B cell (primary cell): ENCODE measurements at regions not wholly inside any gene's neighbourhood (a gene's known extent, or its start where the extent isn't known, plus 50 kb on each side); places are given as distances from the start of the nearest gene placed in this dataset.
A peak's percentile ranks its signal among the peaks of the same experiment; 100 is the strongest.

ENCODE experiments used
- ATAC-seq: fragments of 200-7000 bp; cut with Tn5 transposase; one replicate; pipeline ENCODE4 v1.10.0; 2021; ENCODE audit warnings: low read depth, mild to moderate bottlenecking, moderate number of reproducible peaks, moderate library complexity
- CTCF ChIA-PET: fragments of 350-600 bp; sonication (Branson Sonifier 250); formaldehyde crosslinking; loops from one replicate; lab custom pipeline; 2021; ENCODE audit warnings: antibody characterized with exemption, inconsistent platforms; lab: Charles Lee
- POLR2A ChIA-PET: fragments of 350-600 bp; sonication (Branson Sonifier 250); formaldehyde crosslinking; loops from one replicate; lab custom pipeline; 2021; ENCODE audit warnings: antibody characterized with exemption; lab: Charles Lee
- DNase-seq: peaks from one replicate; pipeline ENCODE4 v3.0.0; 2013
- H2AFZ ChIP-seq: 2 replicates; pipeline ENCODE4 v1.6.1; 2012; ENCODE audit warnings: mild to moderate bottlenecking, low read depth, low read length; ENCODE audit not compliant: insufficient read depth, poor library complexity, severe bottlenecking
- H3K27ac ChIP-seq, 2 donors: 1 replicate in 1 of 2; 2 replicates in 1 of 2; pipeline ENCODE4 v1.5.1; 2012 to 2013; ENCODE audit warnings: low read length in 2 of 2, mild to moderate bottlenecking in 2 of 2, moderate library complexity in 1 of 2
- H3K27me3 ChIP-seq, 4 experiments: fragments of 200-600 bp in 1 of 4; sonication (generic) in 1 of 4; replicated peaks in 1 of 4; 1 replicate in 2 of 4; 2 replicates in 2 of 4; pipeline versions ENCODE4 v1.6.1 to v1.7.0; 2013 to 2016; ENCODE audit warnings: low read length in 3 of 4, mild to moderate bottlenecking in 2 of 4, mixed read lengths in 1 of 4, moderate library complexity in 1 of 4; ENCODE audit not compliant: insufficient read depth in 4 of 4, control insufficient read depth in 3 of 4; ENCODE audit errors: control extremely low read depth in 1 of 4
- H3K36me3 ChIP-seq, 2 experiments: replicated peaks in 1 of 2; 1 replicate in 1 of 2; 2 replicates in 1 of 2; pipeline versions ENCODE4 v1.6.1 to v1.7.1; 2013; ENCODE audit warnings: low read length in 1 of 2; ENCODE audit not compliant: insufficient read depth in 2 of 2, control insufficient read depth in 1 of 2; ENCODE audit errors: control extremely low read depth in 1 of 2, extremely low read depth in 1 of 2
- H3K4me1 ChIP-seq, 2 donors: fragments of 200-600 bp in 1 of 2; sonication (generic) in 1 of 2; 1 replicate in 1 of 2; 2 replicates in 1 of 2; pipeline versions ENCODE4 v1.5.1 to v1.6.1; 2013 to 2017; ENCODE audit warnings: low read length in 2 of 2; ENCODE audit not compliant: control insufficient read depth in 2 of 2, insufficient read depth in 2 of 2
- H3K4me2 ChIP-seq: replicated peaks from 2 replicates; pipeline ENCODE3; 2012; ENCODE audit warnings: mild to moderate bottlenecking, low read depth, low read length; ENCODE audit not compliant: poor library complexity, severe bottlenecking
- H3K4me3 ChIP-seq, 5 experiments: fragments of 200-600 bp in 1 of 5; sonication (generic) in 1 of 5; 1 replicate in 3 of 5; 2 replicates in 2 of 5; pipeline versions ENCODE4 v1.5.1 to v1.7.0; 2011 to 2016; ENCODE audit warnings: low read length in 4 of 5, mild to moderate bottlenecking in 4 of 5, low read depth in 2 of 5, control low read depth in 1 of 5, moderate library complexity in 1 of 5; ENCODE audit not compliant: insufficient read depth in 1 of 5; ENCODE audit errors: control extremely low read depth in 1 of 5, extremely low read depth in 1 of 5
- H3K79me2 ChIP-seq: fragments of 200-600 bp; sonication (generic); one replicate; pipeline ENCODE4 v1.6.0; 2016; ENCODE audit warnings: low read length; ENCODE audit not compliant: control insufficient read depth, insufficient read depth
- H3K9ac ChIP-seq: fragments of 200-600 bp; sonication (generic); 2 replicates; pipeline ENCODE4 v1.6.1; 2017; ENCODE audit warnings: mild to moderate bottlenecking, low read length, moderate library complexity
- H3K9me3 ChIP-seq, 3 donors: one replicate each; pipeline versions ENCODE4 v1.6.1 to v1.7.1; 2013; ENCODE audit warnings: low read length in 2 of 3; ENCODE audit not compliant: control insufficient read depth in 2 of 3, insufficient read depth in 1 of 3; ENCODE audit errors: control extremely low read depth in 1 of 3
- H4K20me1 ChIP-seq: 2 replicates; pipeline ENCODE4 v1.6.0; 2012; ENCODE audit warnings: mild to moderate bottlenecking, low read length; ENCODE audit not compliant: insufficient read depth, control insufficient read depth, poor library complexity, severe bottlenecking
- H3K27ac Mint-ChIP-seq: one replicate; pipeline ENCODE4 v1.8.0; 2021; ENCODE audit warnings: mixed read lengths
- H3K27me3 Mint-ChIP-seq: one replicate; pipeline ENCODE4 v1.8.0; 2021; ENCODE audit warnings: mixed read lengths
- H3K4me1 Mint-ChIP-seq: one replicate; pipeline ENCODE4 v1.8.0; 2021; ENCODE audit warnings: mixed read lengths
- H3K4me3 Mint-ChIP-seq: one replicate; pipeline ENCODE4 v1.8.0; 2021; ENCODE audit warnings: mixed read lengths
- H3K9me3 Mint-ChIP-seq: one replicate; pipeline ENCODE4 v1.8.0; 2022; ENCODE audit warnings: mixed read lengths; ENCODE audit not compliant: insufficient read depth
- CTCF ChIP-seq: fragments of 200-600 bp; IDR thresholded peaks from one replicate; pipeline ENCODE4 v1.8.0; 2022; ENCODE audit warnings: antibody characterized with exemption, mild to moderate bottlenecking
- EZH2 ChIP-seq: IDR thresholded peaks from 2 replicates; pipeline ENCODE4 v1.6.1; 2012; ENCODE audit warnings: borderline replicate concordance, low read depth, mild to moderate bottlenecking, moderate library complexity, low read length; ENCODE audit not compliant: insufficient read depth, poor library complexity, severe bottlenecking
- WGBS: methylation state at CpG from one replicate; pipeline ENCODE4 v1.1.5; 2013; ENCODE audit warnings: missing lambda C conversion rate; ENCODE audit not compliant: insufficient coverage; 5-methylcytosine and 5-hydroxymethylcytosine counted together
- intact Hi-C: fragments of 100-400 bp; cut with micrococcal nuclease; formaldehyde crosslinking; loops from one replicate; pipeline ENCODE4 v1.10.0; 2022

- DNase-seq (no peak), ATAC-seq (no peak)
- WGBS = 45% methylated on average over 7 of the region's 7 CpGs
- ChIA-PET CTCF (no interaction called here), POLR2A (interaction anchor here (0.5 kb wide), 1 partner anchor 57 kb away, joined by 5 read pairs; no protein-coding TSS in a partner anchor)
- Histone ChIP-seq H3K9me3 (peaks cover 5 to 17% (median 15%) of the 10 kb centered on the region in 3 donors), H2AFZ (peak overlapping the region; percentile 78), H3K27ac (peak overlapping the region in 1 of 2 donors; percentile 81), H3K9ac (peak overlapping the region; percentile 49), H3K4me2 (peak overlapping the region; percentile 70), H3K4me3 (peak overlapping the region in 1 of 5 experiments; percentile 57), H3K4me1 (peaks cover 37% of the 10 kb centered on the region in 2 donors), H3K36me3 (no peaks in the 10 kb centered on the region), H3K79me2 (no peaks in the 10 kb centered on the region), H3K27me3 (no peaks in the 10 kb centered on the region), H4K20me1 (no peaks in the 10 kb centered on the region)
- H3K4me3 Mint-ChIP-seq = peak overlapping the region; percentile 73
- no peaks in the 10 kb centered on the region for H3K27me3 Mint-ChIP-seq
- peak overlapping the region; percentile 70 for H3K27ac Mint-ChIP-seq
- intact Hi-C loops = loop anchor here (2.0 to 5.0 kb wide), 2 partner anchors 54 to 384 kb away; no protein-coding TSS in a partner anchor
- peaks cover 48% of the 10 kb centered on the region for H3K4me1 Mint-ChIP-seq
- H3K9me3 Mint-ChIP-seq = peaks cover 2% of the 10 kb centered on the region
- no peak for TF ChIP-seq EZH2
- TF ChIP-seq CTCF = no peak
Observed at GRCh38 chr10:31706464-31707092, 222.1 kb downstream of the ARHGAP12 start.

GRCh38 chr10:31705136-31705535 is 223.5 kb downstream of the ARHGAP12 start:
- H3K4me2 ChIP-seq = no peak overlapping the region
- no peak overlapping the region for H2AFZ ChIP-seq
- intact Hi-C loops = loop anchor here (5.0 kb wide), 1 partner anchor 383 kb away; no protein-coding TSS in a partner anchor
- 95% methylated on average over 3 of the region's 3 CpGs for WGBS
- H3K9me3 ChIP-seq = peaks cover 0 to 13% (median 4%) of the 10 kb centered on the region in 3 donors
- H3K79me2 ChIP-seq = no peaks in the 10 kb centered on the region
- peaks cover 58% of the 10 kb centered on the region for H3K4me1 Mint-ChIP-seq
- no peak for ATAC-seq
- peaks cover 48 to 49% of the 10 kb centered on the region in 2 donors for H3K4me1 ChIP-seq
- H3K27me3 Mint-ChIP-seq = no peaks in the 10 kb centered on the region
- H3K27ac ChIP-seq = no peak overlapping the region
- H3K36me3 ChIP-seq = no peaks in the 10 kb centered on the region
- CTCF ChIA-PET = no interaction called here
- no peak for DNase-seq
- no peak overlapping the region for H3K4me3 Mint-ChIP-seq
- H4K20me1 ChIP-seq = no peaks in the 10 kb centered on the region
- POLR2A ChIA-PET = no interaction called here
- TF ChIP-seq EZH2 = no peak
- TF ChIP-seq CTCF = no peak
- no peak overlapping the region for H3K4me3 ChIP-seq
- H3K9ac ChIP-seq = no peak overlapping the region
- no peaks in the 10 kb centered on the region for H3K9me3 Mint-ChIP-seq
- H3K27ac Mint-ChIP-seq = no peak overlapping the region
- H3K27me3 ChIP-seq = no peaks in the 10 kb centered on the region
